Fibroblast of pulmonary artery (primary cell): ENCODE measurements at regions not wholly inside any gene's neighbourhood (a gene's known extent, or its start where the extent isn't known, plus 50 kb on each side); places are given as distances from the start of the nearest gene placed in this dataset.

ENCODE experiments used
- DNase-seq: peaks from one replicate; pipeline ENCODE4 v3.0.0-alpha.2; 2010; ENCODE audit warnings: low read depth
- H3K4me3 ChIP-seq: replicated peaks from 2 replicates; pipeline ENCODE4 v1.5.1; 2011; ENCODE audit warnings: low read depth, mild to moderate bottlenecking, control low read depth, low read length, moderate library complexity
- CTCF ChIP-seq: IDR thresholded peaks from 2 replicates; pipeline ENCODE4 v1.5.1; 2011; ENCODE audit warnings: mild to moderate bottlenecking, control low read depth, low read length, inconsistent platforms; ENCODE audit errors: missing control alignments

DNA sequence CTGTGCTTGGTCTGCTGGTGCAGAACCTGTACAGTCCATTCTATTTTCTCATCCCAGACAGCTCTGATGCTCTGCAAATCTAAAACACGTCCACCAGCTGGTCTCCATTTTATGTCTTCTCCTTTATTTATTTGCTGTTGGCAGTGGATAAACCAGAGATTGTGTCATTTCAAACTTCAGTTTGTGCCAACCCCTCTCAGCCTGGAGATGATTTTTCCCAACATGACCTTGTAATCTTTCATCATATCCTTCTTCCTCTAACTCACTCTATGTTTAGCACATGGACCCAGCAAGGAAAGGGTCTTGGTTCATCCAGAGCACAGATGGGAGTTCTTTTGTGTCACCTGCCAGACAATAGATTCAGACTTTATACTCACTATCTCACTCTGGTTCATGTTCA is 273.2 kb downstream of the MTX2 start:
- H3K4me3 ChIP-seq, result no peak overlapping the region
- TF ChIP-seq CTCF, result no peak
- no peak for DNase-seq

- TF ChIP-seq CTCF, result no peak
- DNase-seq, result no peak
- H3K4me3 ChIP-seq, result no peak overlapping the region
Observed at GRCh38 chr2:176544557-176544956, 275.3 kb downstream of the MTX2 start.

DNA sequence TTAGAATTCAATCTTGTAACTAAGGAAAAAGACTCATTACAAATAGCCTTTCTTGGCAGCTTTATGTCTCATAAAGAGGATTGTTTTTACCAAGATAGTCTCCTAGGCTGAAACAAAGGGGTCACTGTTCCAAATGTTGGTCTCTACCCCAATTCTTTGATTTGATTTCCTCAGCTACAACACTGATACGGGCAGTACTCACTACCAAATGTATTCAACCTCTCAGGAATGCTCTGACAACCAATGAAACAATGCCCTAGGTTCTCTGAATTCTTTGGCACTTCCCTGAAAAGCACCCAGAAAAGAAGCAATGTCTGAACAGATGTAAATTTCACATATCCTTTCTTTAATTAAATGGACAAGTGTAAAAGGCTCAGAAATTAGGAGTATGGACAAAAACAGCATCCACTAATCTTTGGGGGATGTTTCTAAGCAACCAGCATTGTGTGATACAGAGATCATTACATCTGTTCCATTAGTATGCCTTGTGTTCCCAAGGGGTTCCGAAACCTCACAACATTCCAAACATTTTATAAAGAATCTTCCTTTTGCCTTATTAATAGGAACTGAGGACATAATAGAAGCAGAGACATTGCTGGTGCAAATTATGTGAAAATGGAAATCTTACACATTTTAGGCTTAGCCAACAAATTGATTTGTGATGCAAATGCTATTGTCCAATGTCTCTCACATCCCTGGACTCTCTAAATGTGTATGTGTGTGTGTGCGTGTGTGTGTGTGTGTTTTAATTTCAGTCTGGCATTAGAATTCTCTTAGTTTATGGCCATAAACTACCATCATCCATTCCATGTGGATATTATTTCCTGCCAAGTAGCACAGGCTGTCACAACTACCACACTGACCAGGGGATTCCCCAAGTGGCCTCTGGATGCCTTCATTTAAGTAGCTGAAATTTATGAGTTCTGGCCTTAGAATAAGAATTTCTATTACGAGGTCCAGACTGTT is 276.0 kb downstream of the MTX2 start:
- DNase-seq, result no peak
- no peak for TF ChIP-seq CTCF
- no peak overlapping the region for H3K4me3 ChIP-seq

- DNase-seq, result no peak
- no peak overlapping the region for H3K4me3 ChIP-seq
- no peak for TF ChIP-seq CTCF
Observed at GRCh38 chr2:176546550-176546949, 277.3 kb downstream of the MTX2 start.

DNA sequence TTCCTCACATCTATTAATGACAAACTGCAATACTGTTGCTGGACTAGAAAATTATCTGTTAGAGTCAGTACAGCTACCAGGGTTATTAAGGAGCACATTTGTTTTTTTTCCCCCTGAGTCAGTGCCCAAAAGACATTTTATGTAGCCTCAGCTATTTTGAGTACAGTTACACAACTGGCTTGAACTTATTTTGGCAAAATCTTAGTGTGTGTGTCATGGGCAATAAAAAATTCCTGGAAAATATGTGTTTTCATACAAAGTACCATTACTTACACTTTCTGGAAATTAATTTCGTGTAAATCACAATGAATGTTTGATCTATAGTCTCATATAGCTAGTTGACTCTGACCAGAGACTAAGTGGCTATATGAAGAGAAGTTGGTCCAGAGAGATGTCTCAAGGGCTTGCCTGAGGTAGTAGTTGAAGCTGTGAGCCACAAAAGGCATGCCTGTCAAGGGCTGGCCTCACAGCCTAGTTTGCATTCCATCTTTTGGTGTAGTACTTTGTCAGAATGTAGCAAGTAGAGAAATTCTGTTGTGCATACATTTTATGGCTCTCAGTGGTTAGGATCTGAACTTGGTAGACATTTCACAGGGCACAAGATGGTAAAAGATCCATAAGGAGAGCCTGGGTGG is 283.4 kb downstream of the MTX2 start:
- DNase-seq, result peak; percentile 58
- no peak for TF ChIP-seq CTCF
- H3K4me3 ChIP-seq, result no peak overlapping the region

- peak overlapping the region; percentile 47 for H3K4me3 ChIP-seq
- peak; percentile 55 for DNase-seq
- peak; percentile 11 for TF ChIP-seq CTCF
Observed at GRCh38 chr2:176553685-176554100, 284.5 kb downstream of the MTX2 start.
